SK-N-SH (cell line): ENCODE measurements at regions not wholly inside any gene's neighbourhood (a gene's known extent, or its start where the extent isn't known, plus 50 kb on each side); places are given as distances from the start of the nearest gene placed in this dataset.

ENCODE experiments used
- CTCF ChIA-PET: fragments of 300-600, 350-600 bp; formaldehyde crosslinking; extraction: SDS; loops from one replicate; lab custom pipeline; 2021; lab: Yijun Ruan, JAX
- POLR2A ChIA-PET: fragments of 350-600 bp; sonication (Branson Sonifier 250); formaldehyde crosslinking; extraction: SDS; loops from one replicate; lab custom pipeline; 2020; ENCODE audit warnings: antibody characterized with exemption, inconsistent platforms; lab: Yijun Ruan, JAX
- DNase-seq: peaks from one replicate; pipeline ENCODE4 v3.0.0; 2012
- H2AFZ ChIP-seq: fragments of 200-600 bp; sonication (generic); 2 replicates; pipeline ENCODE4 v1.8.1; 2016; ENCODE audit warnings: antibody characterized with exemption, mild to moderate bottlenecking, low read depth
- H3F3A ChIP-seq: fragments of 200-600 bp; sonication (generic); replicated peaks from 2 replicates; pipeline ENCODE3; 2016; ENCODE audit warnings: antibody characterized with exemption, mild to moderate bottlenecking; ENCODE audit not compliant: insufficient read depth
- H3K27ac ChIP-seq, 2 experiments: fragments of 200-500 bp in 1 of 2; fragments of 200-600 bp in 1 of 2; sonication (Bioruptor generic) in 1 of 2; sonication (generic), shearing (Covaris generic) in 1 of 2; 2 replicates each; pipeline versions ENCODE4 v1.5.1 to v1.6.1; 2014 to 2016; ENCODE audit warnings: low read depth in 2 of 2, inconsistent platforms in 1 of 2, low read length in 1 of 2, mild to moderate bottlenecking in 1 of 2, mixed read lengths in 1 of 2
- H3K27me3 ChIP-seq: fragments of 200-600 bp; sonication (generic), shearing (Covaris generic); 2 replicates; pipeline ENCODE4 v1.6.1; 2016; ENCODE audit warnings: mixed run types; ENCODE audit not compliant: insufficient read depth
- H3K36me3 ChIP-seq, 2 experiments: fragments of 200-500 bp in 1 of 2; fragments of 200-600 bp in 1 of 2; sonication (Bioruptor generic) in 1 of 2; sonication (generic) in 1 of 2; replicated peaks in 1 of 2; 2 replicates each; pipeline versions ENCODE3 to v1.5.1; 2014 to 2016; ENCODE audit warnings: low read length in 1 of 2, mild to moderate bottlenecking in 1 of 2; ENCODE audit not compliant: insufficient read depth in 2 of 2, control insufficient read depth in 1 of 2
- H3K4me1 ChIP-seq, 2 experiments: fragments of 200-500 bp in 1 of 2; fragments of 200-600 bp in 1 of 2; sonication (Bioruptor generic) in 1 of 2; sonication (generic), shearing (Covaris generic) in 1 of 2; 2 replicates each; pipeline versions ENCODE4 v1.5.1 to v1.6.1; 2014 to 2016; ENCODE audit warnings: low read depth in 1 of 2, low read length in 1 of 2, mixed run types in 1 of 2; ENCODE audit not compliant: insufficient read depth in 2 of 2, control insufficient read depth in 1 of 2
- H3K4me2 ChIP-seq: fragments of 200-600 bp; sonication (generic), shearing (Covaris generic); 2 replicates; pipeline ENCODE4 v1.6.1; 2017; ENCODE audit warnings: mixed run types
- H3K4me3 ChIP-seq, 2 experiments: fragments of 200-500 bp in 1 of 2; fragments of 200-600 bp in 1 of 2; sonication (Bioruptor generic) in 1 of 2; sonication (generic), shearing (Covaris generic) in 1 of 2; 2 replicates each; pipeline versions ENCODE4 v1.5.1 to v1.8.1; 2014 to 2016; ENCODE audit warnings: low read depth in 2 of 2, inconsistent platforms in 1 of 2, low read length in 1 of 2, mild to moderate bottlenecking in 1 of 2, mixed read lengths in 1 of 2, moderate library complexity in 1 of 2
- H3K79me2 ChIP-seq: fragments of 200-600 bp; sonication (generic); 2 replicates; pipeline ENCODE4 v1.8.1; 2017; ENCODE audit warnings: mild to moderate bottlenecking; ENCODE audit not compliant: insufficient read depth
- H3K9ac ChIP-seq: fragments of 200-600 bp; sonication (generic); 2 replicates; pipeline ENCODE4 v1.6.1; 2017; ENCODE audit warnings: mixed run types
- H3K9me2 ChIP-seq: fragments of 200-600 bp; sonication (generic); 2 replicates; pipeline ENCODE4 v1.6.1; 2017; ENCODE audit warnings: mixed run types
- H3K9me3 ChIP-seq: fragments of 200-600 bp; sonication (generic); 2 replicates; pipeline ENCODE4 v1.6.1; 2017; ENCODE audit warnings: mixed run types, mild to moderate bottlenecking, moderate library complexity
- H4K20me1 ChIP-seq: fragments of 200-600 bp; sonication (generic); 2 replicates; pipeline ENCODE4 v1.6.1; 2017; ENCODE audit warnings: mild to moderate bottlenecking, mixed run types; ENCODE audit not compliant: insufficient read depth
- CTCF ChIP-seq: fragments of 200-600 bp; sonication (generic); IDR thresholded peaks from 2 replicates; pipeline ENCODE4 v1.6.1; 2017; ENCODE audit warnings: antibody characterized with exemption, mild to moderate bottlenecking, moderate library complexity
- EZH2phosphoT487 ChIP-seq: fragments of 200-600 bp; sonication (generic); IDR thresholded peaks from 2 replicates; pipeline ENCODE4 v1.6.1; 2017; ENCODE audit warnings: low read depth, mixed run types, mild to moderate bottlenecking, antibody characterized with exemption, moderate library complexity, borderline replicate concordance
- GABPA ChIP-seq: IDR thresholded peaks from 2 replicates; pipeline ENCODE4 v1.4.0; 2012; ENCODE audit warnings: low read depth, mild to moderate bottlenecking
- MEF2A ChIP-seq: IDR thresholded peaks from 2 replicates; pipeline ENCODE4 v1.4.0; 2012; ENCODE audit warnings: low read depth, borderline replicate concordance
- MXI1 ChIP-seq: IDR thresholded peaks from 2 replicates; pipeline ENCODE4 v1.6.1; 2012; ENCODE audit warnings: mild to moderate bottlenecking, low read depth, low read length, improper control_type of control experiment
- RCOR1 ChIP-seq: fragments of 150-350 bp; IDR thresholded peaks from 2 replicates; pipeline ENCODE4 v1.6.1; 2017; ENCODE audit warnings: antibody characterized with exemption, low read length
- REST ChIP-seq: IDR thresholded peaks from 2 replicates; pipeline ENCODE4 v1.6.1; 2012; ENCODE audit warnings: mild to moderate bottlenecking, low read depth, low read length, moderate library complexity
- RFX5 ChIP-seq: IDR thresholded peaks from 2 replicates; pipeline ENCODE4 v1.6.1; 2012; ENCODE audit warnings: mild to moderate bottlenecking, improper control_type of control experiment, low read length
- SIN3A ChIP-seq: IDR thresholded peaks from 2 replicates; pipeline ENCODE4 v1.6.1; 2012; ENCODE audit warnings: low read depth, mild to moderate bottlenecking, low read length, moderate library complexity, borderline replicate concordance
- SMC3 ChIP-seq: IDR thresholded peaks from 2 replicates; pipeline ENCODE4 v1.6.1; 2012; ENCODE audit warnings: low read depth, low read length, improper control_type of control experiment
- TAF1 ChIP-seq: IDR thresholded peaks from 2 replicates; pipeline ENCODE4 v1.6.1; 2012; ENCODE audit warnings: low read depth, mild to moderate bottlenecking, low read length, moderate library complexity, borderline replicate concordance
- TEAD4 ChIP-seq: IDR thresholded peaks from 2 replicates; pipeline ENCODE4 v1.4.0; 2012; ENCODE audit warnings: mild to moderate bottlenecking, borderline replicate concordance; ENCODE audit not compliant: insufficient read depth
- USF2 ChIP-seq: fragments of 150-350 bp; IDR thresholded peaks from 2 replicates; pipeline ENCODE4 v1.6.1; 2017; ENCODE audit warnings: antibody characterized with exemption, low read length, low read depth, borderline replicate concordance
- ZBTB33 ChIP-seq: IDR thresholded peaks from 2 replicates; pipeline ENCODE4 v1.4.0; 2012; ENCODE audit warnings: low read depth, borderline replicate concordance
- WGBS: methylation state at CpG from one replicate; pipeline ENCODE4 v1.1.6; 2017; ENCODE audit warnings: low lambda C conversion rate; 5-methylcytosine and 5-hydroxymethylcytosine counted together

GRCh38 chr12:118503476-118503875 lies 127.1 kb downstream of the SUDS3 start:
- ChIA-PET POLR2A (no interaction called here), CTCF (no interaction called here)
- 13% methylated on average over 3 of the region's 3 CpGs for WGBS
- no peaks in the 10 kb centered on the region for H3F3A ChIP-seq
- H3K4me1 ChIP-seq: no peaks in the 10 kb centered on the region
- TF ChIP-seq EZH2phosphoT487 (no peak), USF2 (no peak), SIN3A (no peak), TEAD4 (no peak), GABPA (no peak), TAF1 (no peak), ZBTB33 (no peak), MEF2A (no peak), RFX5 (no peak), SMC3 (no peak), RCOR1 (no peak), REST (no peak), MXI1 (no peak), CTCF (no peak)
- H2AFZ ChIP-seq: no peak overlapping the region
- H3K4me3 ChIP-seq: no peak overlapping the region
- H3K36me3 ChIP-seq: no peaks in the 10 kb centered on the region
- H3K27me3 ChIP-seq: no peaks in the 10 kb centered on the region
- no peak overlapping the region for H3K4me2 ChIP-seq
- H3K9ac ChIP-seq: no peak overlapping the region
- H3K27ac ChIP-seq: no peak overlapping the region
- no peaks in the 10 kb centered on the region for H3K9me2 ChIP-seq
- no peaks in the 10 kb centered on the region for H4K20me1 ChIP-seq
- DNase-seq: no peak
- no peaks in the 10 kb centered on the region for H3K9me3 ChIP-seq
- H3K79me2 ChIP-seq: no peaks in the 10 kb centered on the region
